Adrenal gland (tissue), 5 donors: ENCODE measurements at regions not wholly inside any gene's neighbourhood (a gene's known extent, or its start where the extent isn't known, plus 50 kb on each side); places are given as distances from the start of the nearest gene placed in this dataset.

Source experiments
- POLR2A ChIP-seq, 2 donors: fragments of 450-650 bp; IDR thresholded peaks; one replicate each; pipeline ENCODE4 v1.6.1; 2017; ENCODE audit warnings: antibody characterized with exemption in 2 of 2, mild to moderate bottlenecking in 2 of 2, moderate library complexity in 1 of 2
- TF ChIP-seq, protein P1 (sequence below), 6 experiments: fragments of 450-650 bp in 4 of 6; fragments of 200-600 bp in 2 of 6; sonication (generic) in 1 of 6; IDR thresholded peaks; 1 replicate in 5 of 6; 2 replicates in 1 of 6; pipeline versions ENCODE4 v1.5.1 to v1.8.0; 2016 to 2021; ENCODE audit warnings: antibody characterized with exemption in 6 of 6, mild to moderate bottlenecking in 2 of 6, moderate library complexity in 1 of 6
- donor health status: DM: no; HTN: no; CAD: no.

DNA sequence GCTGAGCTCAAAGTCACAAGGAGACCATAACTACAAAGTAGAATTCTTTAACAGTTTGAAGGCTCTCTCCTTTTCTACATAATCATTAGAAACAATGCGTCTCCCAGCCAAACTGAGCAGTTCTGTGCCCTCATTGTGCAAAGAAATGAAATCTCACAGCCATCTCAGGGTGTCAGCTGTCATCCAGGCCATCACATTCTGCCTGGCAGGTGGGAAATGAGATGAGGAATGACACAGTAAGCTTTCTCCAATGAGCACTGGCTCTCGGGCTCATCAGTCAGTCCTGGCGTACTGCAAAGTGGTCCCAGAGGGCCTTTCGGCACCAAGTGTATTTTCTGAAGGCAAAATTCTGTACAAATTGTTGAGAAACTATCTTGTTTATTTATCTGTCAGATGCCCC lies 306.5 kb downstream of the KCTD12 start:
- TF ChIP-seq, protein P1, sequence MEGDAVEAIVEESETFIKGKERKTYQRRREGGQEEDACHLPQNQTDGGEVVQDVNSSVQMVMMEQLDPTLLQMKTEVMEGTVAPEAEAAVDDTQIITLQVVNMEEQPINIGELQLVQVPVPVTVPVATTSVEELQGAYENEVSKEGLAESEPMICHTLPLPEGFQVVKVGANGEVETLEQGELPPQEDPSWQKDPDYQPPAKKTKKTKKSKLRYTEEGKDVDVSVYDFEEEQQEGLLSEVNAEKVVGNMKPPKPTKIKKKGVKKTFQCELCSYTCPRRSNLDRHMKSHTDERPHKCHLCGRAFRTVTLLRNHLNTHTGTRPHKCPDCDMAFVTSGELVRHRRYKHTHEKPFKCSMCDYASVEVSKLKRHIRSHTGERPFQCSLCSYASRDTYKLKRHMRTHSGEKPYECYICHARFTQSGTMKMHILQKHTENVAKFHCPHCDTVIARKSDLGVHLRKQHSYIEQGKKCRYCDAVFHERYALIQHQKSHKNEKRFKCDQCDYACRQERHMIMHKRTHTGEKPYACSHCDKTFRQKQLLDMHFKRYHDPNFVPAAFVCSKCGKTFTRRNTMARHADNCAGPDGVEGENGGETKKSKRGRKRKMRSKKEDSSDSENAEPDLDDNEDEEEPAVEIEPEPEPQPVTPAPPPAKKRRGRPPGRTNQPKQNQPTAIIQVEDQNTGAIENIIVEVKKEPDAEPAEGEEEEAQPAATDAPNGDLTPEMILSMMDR (IDR thresholded peaks at IDR 0.05), result no peak
- TF ChIP-seq POLR2A (IDR thresholded peaks at IDR 0.05), result no peak
